Heart left ventricle (tissue), 16 donors: ENCODE measurements at regions not wholly inside any gene's neighbourhood (a gene's known extent, or its start where the extent isn't known, plus 50 kb on each side); places are given as distances from the start of the nearest gene placed in this dataset.
A peak's percentile ranks its signal among the peaks of the same experiment; 100 is the strongest.

Experiments
- ATAC-seq, 4 donors: fragments of 200-7000 bp; cut with Tn5 transposase; one replicate each; pipeline ENCODE4 v1.9.1; 2020 to 2022; ENCODE audit warnings: moderate library complexity in 4 of 4, mild to moderate bottlenecking in 3 of 4, moderate number of reproducible peaks in 1 of 4
- DNase-seq, 5 donors: peaks; one replicate each; pipeline ENCODE4 v3.0.0-alpha.2; 2020
- H3K27ac ChIP-seq, 12 donors: fragments of 200-600 bp; sonication (generic) in 4 of 12; one replicate each; pipeline versions ENCODE4 v1.5.0 to v1.8.0; 2016 to 2022; ENCODE audit warnings: mild to moderate bottlenecking in 2 of 12
- H3K27me3 ChIP-seq, 9 donors: fragments of 200-600 bp; sonication (generic) in 2 of 9; one replicate each; pipeline versions ENCODE4 v1.5.1 to v1.8.0; 2016 to 2022; ENCODE audit warnings: mild to moderate bottlenecking in 3 of 9
- H3K36me3 ChIP-seq, 9 donors: fragments of 200-600 bp; sonication (generic) in 2 of 9; one replicate each; pipeline versions ENCODE4 v1.5.0 to v1.8.0; 2018 to 2022; ENCODE audit warnings: mild to moderate bottlenecking in 2 of 9
- H3K4me1 ChIP-seq, 12 donors: fragments of 200-600 bp; sonication (generic) in 4 of 12; one replicate each; pipeline versions ENCODE4 v1.5.0 to v1.8.0; 2016 to 2022; ENCODE audit warnings: mild to moderate bottlenecking in 3 of 12
- H3K4me3 ChIP-seq, 12 donors: fragments of 200-600 bp; sonication (generic) in 4 of 12; one replicate each; pipeline versions ENCODE4 v1.5.0 to v1.8.0; 2017 to 2022; ENCODE audit warnings: mild to moderate bottlenecking in 9 of 12, moderate library complexity in 4 of 12
- H3K9me3 ChIP-seq, 12 donors: fragments of 200-600 bp; sonication (generic) in 4 of 12; one replicate each; pipeline versions ENCODE4 v1.5.0 to v1.8.0; 2016 to 2022; ENCODE audit warnings: mild to moderate bottlenecking in 1 of 12
- POLR2A ChIP-seq, 2 donors: fragments of 450-650 bp; IDR thresholded peaks; one replicate each; pipeline ENCODE4 v1.6.1; 2017; ENCODE audit warnings: antibody characterized with exemption in 2 of 2, mild to moderate bottlenecking in 2 of 2, moderate library complexity in 2 of 2
- whole genome bisulfite sequencing, 4 donors: extraction: QIAGEN DNeasy Blood & Tissue Kit in 2 of 4; methylation state at CpG; one replicate each; pipeline versions ENCODE4 v1.1.5 to v1.1.7; 2013 to 2018; 5-methylcytosine and 5-hydroxymethylcytosine counted together
- intact Hi-C, 10 donors: fragments of 100-400 bp; cut with DNase I; formaldehyde crosslinking; loops; one replicate each; pipeline versions ENCODE4 v1.11.1 to v1.14.2; 2022
- TF ChIP-seq, protein P1 (sequence below), 12 donors: fragments of 200-600 bp; sonication (generic) in 4 of 12; IDR thresholded peaks; one replicate each; pipeline versions ENCODE4 v1.5.0 to v1.8.0; 2018 to 2022; ENCODE audit warnings: antibody characterized with exemption in 12 of 12, mild to moderate bottlenecking in 5 of 12
- donor health status: ischemic (EF 13 %, LVEDD 7.1; RV severe dilation, severe dysfunction).
- donor health status: healthy with polysubstance abuse.
- donor health status: DM: no; HTN: yes; CAD: no.
- donor health status: DM: no; HTN: no; CAD: no.
- donor health status: ischemic (EF 25% LVEDD 6.9; RV normal size, moderate dysfunction).
- donor health status: ischemic (EF 25% LVEDD 5.7; RV mildly dilated, moderate dysfunction).
- donor health status: healthy.
- donor health status: DM: yes; HTN: yes; CAD: no.
- donor health status: ischemic (EF 35%, LVEDD 5.7; RV mildly dilated, moderate dysfunction).
- donor health status: nonischemic (EF 11% LVEDD 7.7; RV severe dilation, severe dysfunction).
- donor health status: DM: yes; HTN: yes; CAD: no.
- donor health status: PGD.
- donor health status: ischemic (EF 29% LVEDD 5.4; RV normal size, mild dysfunction).
- donor health status: nonischemic (EF 23%, LVEDD 6.1; RV moderate dilation, normal function).

DNA sequence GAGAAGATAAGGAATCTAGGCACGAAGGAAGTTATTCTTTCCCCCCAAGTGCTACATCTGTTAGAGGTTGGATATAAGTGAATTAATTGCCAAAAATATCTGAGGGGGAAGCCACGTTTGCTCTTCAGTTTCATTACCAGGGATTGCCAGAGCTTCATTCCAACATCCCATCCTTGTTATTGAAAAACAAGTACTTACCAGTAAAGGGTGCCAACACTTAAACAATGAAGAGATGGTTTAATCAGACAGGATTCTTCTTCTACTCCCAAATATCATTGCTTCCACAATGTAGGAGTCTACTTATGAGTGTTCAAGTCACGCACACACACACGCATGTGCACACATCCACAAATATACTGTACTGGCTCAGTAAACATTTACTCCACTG is 312.4 kb downstream of the RPAP3 start:
- no peaks in the 10 kb centered on the region for H3K36me3 ChIP-seq
- H3K27me3 ChIP-seq, result no peaks in the 10 kb centered on the region
- H3K9me3 ChIP-seq, result peaks cover 0 to 20% (median 0%) of the 10 kb centered on the region in 12 donors
- WGBS, 4 donors, result 35 to 53% (median 46%) methylated on average over 4 of the region's 4 CpGs
- H3K4me1 ChIP-seq, result peaks cover 0 to 33% (median 9%) of the 10 kb centered on the region in 12 donors
- peak overlapping the region in 1 of 12 donors; percentile 21 for H3K4me3 ChIP-seq
- intact Hi-C loops, result loop anchor here in 3 of 10 donors (10.0 kb wide), 3 partner anchors 319 to 359 kb away; partner anchors contain the start of genes AMIGO2 (in 1 of the 3) and PCED1B (in 1 of the 3)
- peak overlapping the region in 3 of 12 donors; percentile 24 to 71 (median 38) for H3K27ac ChIP-seq
- TF ChIP-seq, protein P1, sequence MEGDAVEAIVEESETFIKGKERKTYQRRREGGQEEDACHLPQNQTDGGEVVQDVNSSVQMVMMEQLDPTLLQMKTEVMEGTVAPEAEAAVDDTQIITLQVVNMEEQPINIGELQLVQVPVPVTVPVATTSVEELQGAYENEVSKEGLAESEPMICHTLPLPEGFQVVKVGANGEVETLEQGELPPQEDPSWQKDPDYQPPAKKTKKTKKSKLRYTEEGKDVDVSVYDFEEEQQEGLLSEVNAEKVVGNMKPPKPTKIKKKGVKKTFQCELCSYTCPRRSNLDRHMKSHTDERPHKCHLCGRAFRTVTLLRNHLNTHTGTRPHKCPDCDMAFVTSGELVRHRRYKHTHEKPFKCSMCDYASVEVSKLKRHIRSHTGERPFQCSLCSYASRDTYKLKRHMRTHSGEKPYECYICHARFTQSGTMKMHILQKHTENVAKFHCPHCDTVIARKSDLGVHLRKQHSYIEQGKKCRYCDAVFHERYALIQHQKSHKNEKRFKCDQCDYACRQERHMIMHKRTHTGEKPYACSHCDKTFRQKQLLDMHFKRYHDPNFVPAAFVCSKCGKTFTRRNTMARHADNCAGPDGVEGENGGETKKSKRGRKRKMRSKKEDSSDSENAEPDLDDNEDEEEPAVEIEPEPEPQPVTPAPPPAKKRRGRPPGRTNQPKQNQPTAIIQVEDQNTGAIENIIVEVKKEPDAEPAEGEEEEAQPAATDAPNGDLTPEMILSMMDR (IDR thresholded peaks at IDR 0.05), result no peak
- TF ChIP-seq POLR2A (IDR thresholded peaks at IDR 0.05), result no peak
- no peak for DNase-seq
- ATAC-seq, result peak in 1 of 4 donors; percentile 8

DNA sequence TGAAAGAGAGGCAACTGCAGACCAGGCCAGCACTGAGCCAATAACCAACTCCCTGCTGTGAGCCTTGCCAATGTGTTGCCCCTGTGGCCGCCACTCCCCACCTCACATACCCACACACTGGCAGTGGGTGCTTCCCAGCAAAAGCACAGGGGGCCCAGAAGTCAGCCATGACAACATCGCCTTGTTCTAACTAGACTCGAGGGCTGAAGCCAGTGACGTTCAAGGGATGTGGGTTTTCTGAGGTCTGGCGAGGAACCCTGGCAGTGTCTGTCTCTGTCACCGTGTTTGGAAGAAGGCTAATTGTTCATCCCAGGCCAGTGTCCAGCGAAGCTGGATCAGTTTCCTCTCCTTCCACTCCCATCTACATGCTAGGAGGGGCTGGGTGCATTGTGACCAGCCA is 311.8 kb upstream of the AMIGO2 start:
- intact Hi-C loops, result loop anchor here in 3 of 10 donors (10.0 kb wide), 3 partner anchors 317 to 357 kb away; partner anchors contain the start of genes AMIGO2 (in 1 of the 3) and PCED1B (in 1 of the 3)
- Histone ChIP-seq H3K4me1 (peaks cover 0 to 27% (median 9%) of the 10 kb centered on the region in 12 donors), H3K27ac (peak overlapping the region in 1 of 12 donors; percentile 56), H3K9me3 (peaks cover 0 to 3% (median 0%) of the 10 kb centered on the region in 12 donors), H3K36me3 (no peaks in the 10 kb centered on the region), H3K4me3 (no peak overlapping the region), H3K27me3 (no peaks in the 10 kb centered on the region)
- 79 to 89% (median 83%) methylated on average over 2 to 7 of the region's 7 CpGs for WGBS, 4 donors
- no peak for TF ChIP-seq POLR2A (IDR thresholded peaks at IDR 0.05)
- TF ChIP-seq, protein P1 (IDR thresholded peaks at IDR 0.05), result no peak
- DNase-seq, result no peak
- no peak for ATAC-seq

DNA sequence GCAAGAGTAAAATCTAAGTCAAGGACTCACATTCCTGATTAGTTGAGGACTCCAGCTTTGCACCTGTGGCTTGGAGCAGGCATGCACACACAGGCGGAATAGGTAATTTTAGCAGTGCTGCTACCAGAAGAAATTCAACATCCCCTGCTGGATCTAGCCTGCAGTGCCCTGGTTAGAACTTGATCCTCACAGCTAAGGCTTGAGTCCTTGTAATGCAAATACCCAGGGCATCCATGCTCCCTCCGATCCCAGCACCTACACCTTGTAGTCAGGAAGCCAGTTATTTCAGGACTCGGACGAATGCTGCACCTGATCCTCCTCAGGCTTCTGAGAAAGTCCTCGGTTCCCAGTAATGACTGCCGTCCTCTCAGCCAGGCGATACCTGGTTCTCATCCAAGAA is 309.0 kb upstream of the AMIGO2 start:
- 84 to 90% (median 86%) methylated on average over 7 of the region's 7 CpGs for WGBS, 4 donors
- intact Hi-C loops, result no loop called here
- H3K36me3 ChIP-seq, result no peaks in the 10 kb centered on the region

DNA sequence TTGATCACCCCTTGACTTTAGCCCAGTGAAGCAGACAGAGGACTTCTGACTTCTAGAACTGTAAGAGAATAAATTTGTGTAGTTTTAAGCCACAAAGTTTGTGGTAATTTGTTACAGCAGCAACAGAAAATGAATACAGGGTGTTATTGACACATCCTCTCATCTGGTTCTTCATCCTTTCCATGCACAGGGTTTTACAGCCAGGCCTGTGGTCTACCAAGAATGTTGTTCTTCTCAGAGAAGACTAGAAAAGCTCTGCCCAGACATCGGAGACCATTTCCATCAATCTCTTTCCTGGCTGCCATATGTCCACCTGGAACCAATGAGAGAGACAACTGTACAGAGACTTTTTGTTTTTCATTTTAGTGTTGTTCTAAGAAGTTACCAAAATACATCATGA is 308.2 kb upstream of the AMIGO2 start:
- WGBS, 4 donors, result 91 to 95% (median 94%) methylated on average over 1 of the region's 1 CpG
- Histone ChIP-seq H3K27ac (no peak overlapping the region), H3K4me3 (no peak overlapping the region), H3K27me3 (no peaks in the 10 kb centered on the region), H3K9me3 (no peaks in the 10 kb centered on the region), H3K36me3 (no peaks in the 10 kb centered on the region), H3K4me1 (peaks cover 0 to 29% (median 12%) of the 10 kb centered on the region in 12 donors)
- intact Hi-C loops, result no loop called here
- DNase-seq (no peak), ATAC-seq (no peak)
- TF ChIP-seq, protein P1 (IDR thresholded peaks at IDR 0.05), result no peak
- no peak for TF ChIP-seq POLR2A (IDR thresholded peaks at IDR 0.05)

More for the DNA sequence above, 309.0 kb upstream of the AMIGO2 start:
- ATAC-seq (no peak), DNase-seq (no peak)
- H3K4me1 ChIP-seq, result peaks cover 0 to 35% (median 15%) of the 10 kb centered on the region in 12 donors
- no peaks in the 10 kb centered on the region for H3K27me3 ChIP-seq
- H3K4me3 ChIP-seq, result no peak overlapping the region
- no peak overlapping the region for H3K27ac ChIP-seq
- H3K9me3 ChIP-seq, result no peaks in the 10 kb centered on the region
- TF ChIP-seq, protein P1 (IDR thresholded peaks at IDR 0.05), result no peak
- no peak for TF ChIP-seq POLR2A (IDR thresholded peaks at IDR 0.05)
